ENCODE measurements at regions not wholly inside any gene's neighbourhood (a gene's known extent, or its start where the extent isn't known, plus 50 kb on each side); places are given as distances from the start of the nearest gene placed in this dataset.

GRCh38 chr10:58897236-58897635 is 279.2 kb upstream of the PHYHIPL start:
- ChIA-PET POLR2A (ENCODE audit: partially characterized antibody) (no interaction called here), CTCF (ENCODE audit: partially characterized antibody) (no interaction called here)
- Histone ChIP-seq H3K27me3 (ENCODE audit: insufficient read depth, low read length) (no peaks in the 10 kb centered on the region), H3K27ac (ENCODE audit: low read depth, low read length) (no peak overlapping the region), H3K4me3 (ENCODE audit: low read length in 2 of 2) (no peak overlapping the region), H3K9me3 (ENCODE audit: control insufficient read depth in 1 of 2, low read length in 2 of 2) (no peaks in the 10 kb centered on the region), H3K36me3 (ENCODE audit: insufficient read depth, low read length) (no peaks in the 10 kb centered on the region), H3K4me1 (ENCODE audit: insufficient read depth, low read length) (no peaks in the 10 kb centered on the region)
- Mint-ChIP-seq H3K4me1 (no peaks in the 10 kb centered on the region), H3K27ac (no peak overlapping the region), H3K9me3 (peaks cover 0 to 6% (median 0%) of the 10 kb centered on the region in 8 donors), H3K36me3 (no peaks in the 10 kb centered on the region), H3K27me3 (no peaks in the 10 kb centered on the region), H3K4me3 (no peak overlapping the region)
- intact Hi-C loops (cut with micrococcal nuclease), result no loop called here
- DNase-seq, result no peak

GRCh38 chr10:58897708-58898107 is 278.7 kb upstream of the PHYHIPL start:
- H3K4me1 ChIP-seq (ENCODE audit: insufficient read depth, low read length), result no peaks in the 10 kb centered on the region
- DNase-seq, result no peak
- intact Hi-C loops (cut with micrococcal nuclease), result no loop called here
- Mint-ChIP-seq H3K27ac (no peak overlapping the region), H3K4me3 (no peak overlapping the region), H3K9me3 (peaks cover 0 to 6% (median 0%) of the 10 kb centered on the region in 8 donors), H3K4me1 (no peaks in the 10 kb centered on the region), H3K27me3 (no peaks in the 10 kb centered on the region), H3K36me3 (no peaks in the 10 kb centered on the region)
- no peaks in the 10 kb centered on the region for H3K9me3 ChIP-seq (ENCODE audit: control insufficient read depth in 1 of 2, low read length in 2 of 2)
- ChIA-PET CTCF (ENCODE audit: partially characterized antibody) (no interaction called here), POLR2A (ENCODE audit: partially characterized antibody) (no interaction called here)
- no peaks in the 10 kb centered on the region for H3K27me3 ChIP-seq (ENCODE audit: insufficient read depth, low read length)
- no peak overlapping the region for H3K4me3 ChIP-seq (ENCODE audit: low read length in 2 of 2)
- no peaks in the 10 kb centered on the region for H3K36me3 ChIP-seq (ENCODE audit: insufficient read depth, low read length)
- no peak overlapping the region for H3K27ac ChIP-seq (ENCODE audit: low read depth, low read length)

GRCh38 chr10:58898854-58899573 is 277.4 kb upstream of the PHYHIPL start:
- Histone ChIP-seq H3K9me3 (ENCODE audit: control insufficient read depth in 1 of 2, low read length in 2 of 2) (no peaks in the 10 kb centered on the region), H3K36me3 (ENCODE audit: insufficient read depth, low read length) (no peaks in the 10 kb centered on the region), H3K27ac (ENCODE audit: low read depth, low read length) (no peak overlapping the region), H3K27me3 (ENCODE audit: insufficient read depth, low read length) (no peaks in the 10 kb centered on the region), H3K4me1 (ENCODE audit: insufficient read depth, low read length) (no peaks in the 10 kb centered on the region), H3K4me3 (ENCODE audit: low read length in 2 of 2) (no peak overlapping the region)
- Mint-ChIP-seq H3K4me1 (no peaks in the 10 kb centered on the region), H3K27ac (no peak overlapping the region), H3K36me3 (no peaks in the 10 kb centered on the region), H3K4me3 (no peak overlapping the region), H3K9me3 (peaks cover 0 to 5% (median 0%) of the 10 kb centered on the region in 8 donors), H3K27me3 (no peaks in the 10 kb centered on the region)
- ChIA-PET CTCF (ENCODE audit: partially characterized antibody) (no interaction called here), POLR2A (ENCODE audit: partially characterized antibody) (no interaction called here)
- no peak for DNase-seq
- intact Hi-C loops (cut with micrococcal nuclease), result no loop called here

GRCh38 chr10:58901092-58901646 is 275.3 kb upstream of the PHYHIPL start:
- Histone ChIP-seq H3K36me3 (ENCODE audit: insufficient read depth, low read length) (no peaks in the 10 kb centered on the region), H3K27ac (ENCODE audit: low read depth, low read length) (no peak overlapping the region), H3K4me1 (ENCODE audit: insufficient read depth, low read length) (no peaks in the 10 kb centered on the region), H3K27me3 (ENCODE audit: insufficient read depth, low read length) (no peaks in the 10 kb centered on the region), H3K9me3 (ENCODE audit: control insufficient read depth in 1 of 2, low read length in 2 of 2) (no peaks in the 10 kb centered on the region), H3K4me3 (ENCODE audit: low read length in 2 of 2) (no peak overlapping the region)
- Mint-ChIP-seq H3K4me3 (no peak overlapping the region), H3K4me1 (no peaks in the 10 kb centered on the region), H3K9me3 (peaks cover 0 to 5% (median 0%) of the 10 kb centered on the region in 8 donors), H3K27me3 (no peaks in the 10 kb centered on the region), H3K27ac (no peak overlapping the region), H3K36me3 (no peaks in the 10 kb centered on the region)
- CTCF ChIA-PET (ENCODE audit: partially characterized antibody), result no interaction called here
- intact Hi-C loops (cut with micrococcal nuclease), result no loop called here
- DNase-seq, result no peak
- POLR2A ChIA-PET (ENCODE audit: partially characterized antibody), result no interaction called here

GRCh38 chr10:58903071-58903470 is 273.4 kb upstream of the PHYHIPL start:
- Histone ChIP-seq H3K4me1 (ENCODE audit: insufficient read depth, low read length) (no peaks in the 10 kb centered on the region), H3K27ac (ENCODE audit: low read depth, low read length) (no peak overlapping the region), H3K36me3 (ENCODE audit: insufficient read depth, low read length) (no peaks in the 10 kb centered on the region), H3K9me3 (ENCODE audit: control insufficient read depth in 1 of 2, low read length in 2 of 2) (no peaks in the 10 kb centered on the region), H3K4me3 (ENCODE audit: low read length in 2 of 2) (no peak overlapping the region), H3K27me3 (ENCODE audit: insufficient read depth, low read length) (no peaks in the 10 kb centered on the region)
- CTCF ChIA-PET (ENCODE audit: partially characterized antibody), result no interaction called here
- no peak for DNase-seq
- Mint-ChIP-seq H3K27ac (no peak overlapping the region), H3K36me3 (no peaks in the 10 kb centered on the region), H3K27me3 (peaks cover 0 to 3% of the 10 kb centered on the region in 2 donors), H3K4me3 (no peak overlapping the region), H3K9me3 (peaks cover 0 to 5% (median 3%) of the 10 kb centered on the region in 8 donors), H3K4me1 (no peaks in the 10 kb centered on the region)
- POLR2A ChIA-PET (ENCODE audit: partially characterized antibody), result no interaction called here
- intact Hi-C loops (cut with micrococcal nuclease), result no loop called here

GRCh38 chr10:58909881-58910280 is 266.6 kb upstream of the PHYHIPL start:
- no peak for DNase-seq
- Mint-ChIP-seq H3K9me3 (peaks cover 0 to 5% (median 0%) of the 10 kb centered on the region in 8 donors), H3K27ac (no peak overlapping the region), H3K4me3 (no peak overlapping the region), H3K36me3 (no peaks in the 10 kb centered on the region), H3K4me1 (no peaks in the 10 kb centered on the region), H3K27me3 (peaks cover 0 to 3% of the 10 kb centered on the region in 2 donors)
- intact Hi-C loops (cut with micrococcal nuclease), result no loop called here
- CTCF ChIA-PET (ENCODE audit: partially characterized antibody), result no interaction called here
- Histone ChIP-seq H3K36me3 (ENCODE audit: insufficient read depth, low read length) (no peaks in the 10 kb centered on the region), H3K9me3 (ENCODE audit: control insufficient read depth in 1 of 2, low read length in 2 of 2) (no peaks in the 10 kb centered on the region), H3K4me1 (ENCODE audit: insufficient read depth, low read length) (no peaks in the 10 kb centered on the region), H3K27me3 (ENCODE audit: insufficient read depth, low read length) (no peaks in the 10 kb centered on the region), H3K27ac (ENCODE audit: low read depth, low read length) (no peak overlapping the region), H3K4me3 (ENCODE audit: low read length in 2 of 2) (no peak overlapping the region)
- POLR2A ChIA-PET (ENCODE audit: partially characterized antibody), result no interaction called here

- Mint-ChIP-seq H3K4me1 (no peaks in the 10 kb centered on the region), H3K36me3 (no peaks in the 10 kb centered on the region), H3K27me3 (no peaks in the 10 kb centered on the region), H3K4me3 (no peak overlapping the region), H3K9me3 (peaks cover 0 to 2% (median 0%) of the 10 kb centered on the region in 8 donors), H3K27ac (no peak overlapping the region)
- H3K4me1 ChIP-seq (ENCODE audit: insufficient read depth, low read length), result no peaks in the 10 kb centered on the region
- ChIA-PET CTCF (ENCODE audit: partially characterized antibody) (no interaction called here), POLR2A (ENCODE audit: partially characterized antibody) (no interaction called here)
- no peaks in the 10 kb centered on the region for H3K9me3 ChIP-seq (ENCODE audit: control insufficient read depth in 1 of 2, low read length in 2 of 2)
- no peaks in the 10 kb centered on the region for H3K36me3 ChIP-seq (ENCODE audit: insufficient read depth, low read length)
- intact Hi-C loops (cut with micrococcal nuclease), result no loop called here
- H3K27ac ChIP-seq (ENCODE audit: low read depth, low read length), result no peak overlapping the region
- DNase-seq, result no peak
- no peak overlapping the region for H3K4me3 ChIP-seq (ENCODE audit: low read length in 2 of 2)
- H3K27me3 ChIP-seq (ENCODE audit: insufficient read depth, low read length), result no peaks in the 10 kb centered on the region
These were observed 262.7 kb upstream of the PHYHIPL start for GRCh38 chr10:58913717-58914116.
